ENCODE measurements at regions not wholly inside any gene's neighbourhood (a gene's known extent, or its start where the extent isn't known, plus 50 kb on each side); places are given as distances from the start of the nearest gene placed in this dataset.

DNA sequence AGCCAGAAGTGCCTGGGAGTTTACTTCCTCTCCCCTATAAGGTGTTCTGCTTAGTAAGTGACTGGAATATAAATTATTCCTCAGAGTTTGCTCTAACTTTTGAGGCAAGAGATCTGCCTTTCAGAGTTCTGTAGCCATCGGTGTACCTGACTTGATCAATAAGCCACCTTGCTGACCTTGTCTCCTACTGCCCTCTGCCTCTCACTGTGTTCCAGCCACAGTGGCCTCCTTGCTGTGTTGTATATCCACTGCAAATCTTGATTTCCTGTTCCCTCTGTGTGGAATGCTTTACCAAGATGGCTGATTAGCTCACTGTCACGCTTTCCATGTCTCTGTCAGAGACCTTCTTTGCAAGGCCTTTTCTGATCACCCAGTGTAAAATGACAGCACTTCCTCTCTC lies 442.4 kb downstream of the SQOR start (continued):
- TF ChIP-seq HNF1B (CRISPR knock-in tag; IDR thresholded peaks at IDR 0.05): no peak
- no peak for TF ChIP-seq TAF1 (CRISPR knock-in tag; IDR thresholded peaks at IDR 0.05)
- no peak for TF ChIP-seq ZNF251 (CRISPR knock-in tag; IDR thresholded peaks at IDR 0.05)
- TF ChIP-seq HNF4A (CRISPR knock-in tag; IDR thresholded peaks at IDR 0.05): no peak
- TF ChIP-seq ZNF678 (CRISPR knock-in tag; IDR thresholded peaks at IDR 0.05): no peak
- no peak for TF ChIP-seq SATB2 (CRISPR knock-in tag; IDR thresholded peaks at IDR 0.05)
- no peak for TF ChIP-seq ZNF235 (CRISPR knock-in tag; IDR thresholded peaks at IDR 0.05; ENCODE audit: borderline replicate concordance)
- no peak for TF ChIP-seq SNAPC2 (CRISPR knock-in tag; IDR thresholded peaks at IDR 0.05)
- no peak for TF ChIP-seq ZNF484 (CRISPR knock-in tag; IDR thresholded peaks at IDR 0.05; ENCODE audit: borderline replicate concordance, low read depth)
- no peak for TF ChIP-seq MXI1 (IDR thresholded peaks at IDR 0.05; ENCODE audit: borderline replicate concordance, low read depth, low read length)
- no peak for TF ChIP-seq TCF7 (IDR thresholded peaks at IDR 0.05; ENCODE audit: low read depth)

GRCh38 chr15:46079046-46079445 lies 444.2 kb downstream of the SQOR start:
- no TSS peak for BruUV-seq (replicated peaks)
- Histone ChIP-seq H4K20me1 (ENCODE audit: insufficient read depth, low read length) (no peaks in the 10 kb centered on the region), H3K9me3 (ENCODE audit: low read length) (no peaks in the 10 kb centered on the region), H3K27me3 (ENCODE audit: control insufficient read depth in 1 of 2, insufficient read depth in 2 of 2, low read length in 2 of 2) (no peaks in the 10 kb centered on the region; a peak in 1 of 5 replicates), H3K79me2 (ENCODE audit: insufficient read depth, low read length) (no peaks in the 10 kb centered on the region), H3K36me3 (replicated peaks in 1 of 2; ENCODE audit: control insufficient read depth in 1 of 2, insufficient read depth in 2 of 2, low read length in 2 of 2) (no peaks in the 10 kb centered on the region), H3K4me3 (replicated peaks in 1 of 3; ENCODE audit: insufficient read depth in 1 of 3, low read depth in 2 of 3, low read length in 3 of 3) (no peak overlapping the region), H3K9ac (ENCODE audit: insufficient read depth, low read depth, low read length) (no peak overlapping the region), H3K27ac (ENCODE audit: extremely low read length, insufficient read depth, low read length) (no peak overlapping the region), H3K4me2 (ENCODE audit: low read depth, low read length) (no peak overlapping the region), H2AFZ (ENCODE audit: low read length) (no peak overlapping the region), H3K4me1 (ENCODE audit: insufficient read depth, low read length) (no peaks in the 10 kb centered on the region)
- DNase-seq (ENCODE audit: low spot score) (no peak), FAIRE-seq (no peak), ATAC-seq (no peak)
- WGBS (ENCODE audit: low lambda C conversion rate): 59% methylated on average over 3 of the region's 3 CpGs
- CTCF ChIA-PET (ENCODE audit: low intra/inter-chr PET ratio, low total read pairs): no interaction called here
- POLR2A ChIA-PET: no interaction called here
- intact Hi-C loops (cut with micrococcal nuclease; ENCODE audit: unreplicated experiment) (no loop called here), in situ Hi-C loops (cut with HindIII; ENCODE audit: extremely low pct_ligation_motif_present, low pct_unique_long_range_greater_than_20kb) (loop anchor here (25.0 kb wide), 1 partner anchor 367 kb away; no protein-coding TSS in a partner anchor)
- TF ChIP-seq PTBP1 (IDR thresholded peaks at IDR 0.05; ENCODE audit: low read depth, low read length, poor library complexity, severe bottlenecking) (no peak), POGK (CRISPR knock-in tag; conservative IDR thresholded peaks at IDR 0.05) (no peak), PRMT3 (CRISPR knock-in tag; IDR thresholded peaks at IDR 0.05; ENCODE audit: borderline replicate concordance, low read depth) (no peak), SMARCE1 (IDR thresholded peaks at IDR 0.05; ENCODE audit: borderline replicate concordance) (no peak), HDAC1 (CRISPR knock-in tag; IDR thresholded peaks at IDR 0.05) (no peak), ZNF136 (CRISPR knock-in tag; IDR thresholded peaks at IDR 0.05; ENCODE audit: low read depth) (no peak), SIX4 (CRISPR knock-in tag; IDR thresholded peaks at IDR 0.05) (no peak)
- TF ChIP-seq, protein P1, sequence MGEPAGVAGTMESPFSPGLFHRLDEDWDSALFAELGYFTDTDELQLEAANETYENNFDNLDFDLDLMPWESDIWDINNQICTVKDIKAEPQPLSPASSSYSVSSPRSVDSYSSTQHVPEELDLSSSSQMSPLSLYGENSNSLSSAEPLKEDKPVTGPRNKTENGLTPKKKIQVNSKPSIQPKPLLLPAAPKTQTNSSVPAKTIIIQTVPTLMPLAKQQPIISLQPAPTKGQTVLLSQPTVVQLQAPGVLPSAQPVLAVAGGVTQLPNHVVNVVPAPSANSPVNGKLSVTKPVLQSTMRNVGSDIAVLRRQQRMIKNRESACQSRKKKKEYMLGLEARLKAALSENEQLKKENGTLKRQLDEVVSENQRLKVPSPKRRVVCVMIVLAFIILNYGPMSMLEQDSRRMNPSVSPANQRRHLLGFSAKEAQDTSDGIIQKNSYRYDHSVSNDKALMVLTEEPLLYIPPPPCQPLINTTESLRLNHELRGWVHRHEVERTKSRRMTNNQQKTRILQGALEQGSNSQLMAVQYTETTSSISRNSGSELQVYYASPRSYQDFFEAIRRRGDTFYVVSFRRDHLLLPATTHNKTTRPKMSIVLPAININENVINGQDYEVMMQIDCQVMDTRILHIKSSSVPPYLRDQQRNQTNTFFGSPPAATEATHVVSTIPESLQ (CRISPR knock-in tag; conservative IDR thresholded peaks at IDR 0.05): no peak
